ENCODE measurements at regions not wholly inside any gene's neighbourhood (a gene's known extent, or its start where the extent isn't known, plus 50 kb on each side); places are given as distances from the start of the nearest gene placed in this dataset.

DNA sequence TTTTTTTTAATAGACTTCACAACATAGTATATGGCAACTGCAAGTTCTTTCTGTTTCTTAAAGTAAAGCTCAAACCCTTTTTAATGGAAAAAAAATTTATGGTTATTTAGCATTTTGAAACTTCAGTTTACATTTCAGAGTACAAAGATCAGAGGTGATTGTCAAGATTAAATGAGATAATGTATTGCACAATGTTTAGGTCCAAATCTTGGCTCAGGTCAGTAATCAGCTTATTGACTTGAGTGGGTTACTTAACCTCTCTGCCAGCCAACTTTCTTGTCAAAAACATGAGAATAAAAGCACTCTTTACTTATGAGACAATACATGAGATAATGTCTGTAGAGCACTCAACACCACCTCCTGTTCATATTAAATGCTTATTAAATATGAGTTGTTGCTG, 345.1 kb upstream of the PTPRD start:
- in situ Hi-C loops (cut with HindIII; ENCODE audit: low sequenced_read_pairs): no loop called here
- DNase-seq (ENCODE audit: low read depth, low spot score): no peak
- TF ChIP-seq, protein P1, sequence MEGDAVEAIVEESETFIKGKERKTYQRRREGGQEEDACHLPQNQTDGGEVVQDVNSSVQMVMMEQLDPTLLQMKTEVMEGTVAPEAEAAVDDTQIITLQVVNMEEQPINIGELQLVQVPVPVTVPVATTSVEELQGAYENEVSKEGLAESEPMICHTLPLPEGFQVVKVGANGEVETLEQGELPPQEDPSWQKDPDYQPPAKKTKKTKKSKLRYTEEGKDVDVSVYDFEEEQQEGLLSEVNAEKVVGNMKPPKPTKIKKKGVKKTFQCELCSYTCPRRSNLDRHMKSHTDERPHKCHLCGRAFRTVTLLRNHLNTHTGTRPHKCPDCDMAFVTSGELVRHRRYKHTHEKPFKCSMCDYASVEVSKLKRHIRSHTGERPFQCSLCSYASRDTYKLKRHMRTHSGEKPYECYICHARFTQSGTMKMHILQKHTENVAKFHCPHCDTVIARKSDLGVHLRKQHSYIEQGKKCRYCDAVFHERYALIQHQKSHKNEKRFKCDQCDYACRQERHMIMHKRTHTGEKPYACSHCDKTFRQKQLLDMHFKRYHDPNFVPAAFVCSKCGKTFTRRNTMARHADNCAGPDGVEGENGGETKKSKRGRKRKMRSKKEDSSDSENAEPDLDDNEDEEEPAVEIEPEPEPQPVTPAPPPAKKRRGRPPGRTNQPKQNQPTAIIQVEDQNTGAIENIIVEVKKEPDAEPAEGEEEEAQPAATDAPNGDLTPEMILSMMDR (IDR thresholded peaks at IDR 0.05; ENCODE audit: low read depth, low read length): no peak
- H3K4me3 ChIP-seq (ENCODE audit: low read depth, low read length): no peak overlapping the region

GRCh38 chr9:10961883-10962282, 349.1 kb upstream of the PTPRD start:
- DNase-seq (ENCODE audit: low read depth, low spot score): no peak
- no peak overlapping the region for H3K4me3 ChIP-seq (ENCODE audit: low read depth, low read length)
- TF ChIP-seq, protein P1 (IDR thresholded peaks at IDR 0.05; ENCODE audit: low read depth, low read length): no peak
- in situ Hi-C loops (cut with HindIII; ENCODE audit: low sequenced_read_pairs): no loop called here

DNA sequence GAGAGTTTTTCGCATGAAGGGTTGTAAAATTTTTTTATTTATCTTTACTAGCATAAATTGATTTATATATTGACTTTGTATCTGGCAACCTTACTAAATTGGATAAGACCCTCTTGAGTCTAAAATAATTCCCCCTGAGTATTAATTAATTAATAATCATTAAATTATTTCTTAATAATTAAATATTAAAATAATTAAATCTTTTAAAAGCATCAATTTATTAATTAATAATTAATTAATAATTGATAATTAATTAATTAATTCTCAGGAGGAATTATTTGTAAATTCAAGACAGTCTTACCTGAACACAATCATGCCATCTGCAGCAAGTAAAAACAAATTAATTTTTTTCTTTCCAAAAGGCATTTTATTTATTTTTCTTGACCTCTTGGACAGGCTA, 370.4 kb upstream of the PTPRD start:
- TF ChIP-seq, protein P1 (IDR thresholded peaks at IDR 0.05; ENCODE audit: low read depth, low read length): no peak
- in situ Hi-C loops (cut with HindIII; ENCODE audit: low sequenced_read_pairs): no loop called here
- H3K4me3 ChIP-seq (ENCODE audit: low read depth, low read length): no peak overlapping the region
- no peak for DNase-seq (ENCODE audit: low read depth, low spot score)

GRCh38 chr9:10999646-11000045, 386.8 kb upstream of the PTPRD start:
- TF ChIP-seq, protein P1 (IDR thresholded peaks at IDR 0.05; ENCODE audit: low read depth, low read length): no peak
- no peak for DNase-seq (ENCODE audit: low read depth, low spot score)
- in situ Hi-C loops (cut with HindIII; ENCODE audit: low sequenced_read_pairs): no loop called here
- H3K4me3 ChIP-seq (ENCODE audit: low read depth, low read length): no peak overlapping the region

DNA sequence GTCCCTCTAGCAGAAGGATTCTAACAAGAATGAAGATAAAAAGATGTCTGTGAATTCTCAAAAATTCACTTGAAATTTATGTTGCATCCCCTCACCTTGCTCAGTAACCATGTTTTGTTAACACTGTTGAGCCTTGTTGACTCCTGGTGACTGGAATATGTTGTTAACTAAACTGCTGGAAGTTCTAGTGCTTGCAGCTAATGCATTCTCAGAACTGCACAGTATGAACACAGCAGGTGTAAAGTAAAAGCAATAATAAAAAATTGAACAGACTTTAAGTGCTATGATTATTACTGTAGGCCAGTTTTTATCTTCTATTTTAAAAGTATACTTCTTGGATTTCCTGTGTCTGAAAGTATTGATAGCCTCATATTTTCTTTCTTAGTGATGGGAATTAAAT, 388.7 kb upstream of the PTPRD start:
- TF ChIP-seq, protein P1 (IDR thresholded peaks at IDR 0.05; ENCODE audit: low read depth, low read length): no peak
- DNase-seq (ENCODE audit: low read depth, low spot score): no peak
- no peak overlapping the region for H3K4me3 ChIP-seq (ENCODE audit: low read depth, low read length)
- in situ Hi-C loops (cut with HindIII; ENCODE audit: low sequenced_read_pairs): no loop called here

DNA sequence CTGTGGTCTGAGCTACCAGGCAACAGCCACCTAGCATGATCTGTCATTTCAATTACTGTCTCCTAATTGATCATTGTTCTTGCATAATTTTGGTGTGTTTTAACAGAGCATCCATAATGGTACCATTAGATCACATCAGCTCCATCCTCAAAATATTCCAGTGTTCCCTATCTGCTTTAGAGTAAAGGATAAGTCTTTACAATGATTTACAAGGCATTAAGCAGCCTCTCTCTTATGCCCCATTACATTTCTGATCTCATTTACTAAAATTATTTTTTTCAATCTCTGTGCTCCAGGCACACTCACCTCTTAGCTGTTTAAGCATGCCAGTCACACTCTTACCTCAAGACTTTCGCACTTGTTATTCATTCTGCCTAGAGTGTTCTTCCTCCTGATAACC, 389.9 kb upstream of the PTPRD start:
- TF ChIP-seq, protein P1 (IDR thresholded peaks at IDR 0.05; ENCODE audit: low read depth, low read length): no peak
- no peak overlapping the region for H3K4me3 ChIP-seq (ENCODE audit: low read depth, low read length)
- no peak for DNase-seq (ENCODE audit: low read depth, low spot score)
- in situ Hi-C loops (cut with HindIII; ENCODE audit: low sequenced_read_pairs): no loop called here

GRCh38 chr9:11003836-11004235, 391.0 kb upstream of the PTPRD start:
- in situ Hi-C loops (cut with HindIII; ENCODE audit: low sequenced_read_pairs): no loop called here
- no peak overlapping the region for H3K4me3 ChIP-seq (ENCODE audit: low read depth, low read length)
- TF ChIP-seq, protein P1 (IDR thresholded peaks at IDR 0.05; ENCODE audit: low read depth, low read length): no peak
- no peak for DNase-seq (ENCODE audit: low read depth, low spot score)

Measured in astrocyte of the spinal cord (primary cell).